ENCODE measurements at regions not wholly inside any gene's neighbourhood (a gene's known extent, or its start where the extent isn't known, plus 50 kb on each side); places are given as distances from the start of the nearest gene placed in this dataset.

DNA sequence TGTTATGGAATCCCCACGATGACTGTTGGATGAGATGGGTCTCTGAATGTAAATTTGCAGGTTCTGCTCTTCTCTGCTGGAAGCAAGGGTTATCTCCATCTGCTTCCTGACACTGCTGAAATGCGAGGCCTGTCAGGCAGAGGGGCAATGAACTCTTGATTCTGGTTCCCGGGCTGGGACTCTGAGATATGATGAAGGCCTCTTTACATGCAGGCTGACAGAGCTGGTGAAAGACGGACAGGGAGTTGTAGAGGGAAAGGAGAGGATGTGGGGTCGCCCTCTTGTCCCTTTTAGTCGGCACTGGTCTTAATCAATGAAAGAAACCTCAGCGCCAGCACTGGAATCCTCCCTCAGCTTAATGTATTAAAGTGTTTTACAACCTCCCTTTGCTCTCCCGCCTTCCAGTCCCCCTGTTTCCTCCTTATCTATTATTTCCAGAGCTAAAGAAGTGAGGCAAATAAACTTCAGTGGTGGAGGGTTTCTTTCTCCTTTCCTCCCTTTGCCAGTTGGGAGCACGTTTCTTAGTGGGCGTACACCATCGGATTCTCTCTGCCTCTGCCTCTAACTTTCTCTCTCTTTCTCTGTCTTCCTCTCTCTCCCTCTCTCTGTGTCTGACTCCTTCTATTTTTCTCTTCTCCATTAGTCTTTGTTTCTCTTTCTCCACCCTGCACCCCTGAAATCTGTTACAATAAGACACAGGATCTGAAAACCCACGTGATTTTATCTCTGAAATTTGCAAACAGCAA, 145.6 kb downstream of the BAMBI start (continued):
- TF ChIP-seq HMGXB4 (CRISPR knock-in tag; IDR thresholded peaks at IDR 0.05) = no peak
- no peak for TF ChIP-seq KLF13 (tag; IDR thresholded peaks at IDR 0.05; ENCODE audit: borderline replicate concordance, low read depth)
- TF ChIP-seq, protein P1, sequence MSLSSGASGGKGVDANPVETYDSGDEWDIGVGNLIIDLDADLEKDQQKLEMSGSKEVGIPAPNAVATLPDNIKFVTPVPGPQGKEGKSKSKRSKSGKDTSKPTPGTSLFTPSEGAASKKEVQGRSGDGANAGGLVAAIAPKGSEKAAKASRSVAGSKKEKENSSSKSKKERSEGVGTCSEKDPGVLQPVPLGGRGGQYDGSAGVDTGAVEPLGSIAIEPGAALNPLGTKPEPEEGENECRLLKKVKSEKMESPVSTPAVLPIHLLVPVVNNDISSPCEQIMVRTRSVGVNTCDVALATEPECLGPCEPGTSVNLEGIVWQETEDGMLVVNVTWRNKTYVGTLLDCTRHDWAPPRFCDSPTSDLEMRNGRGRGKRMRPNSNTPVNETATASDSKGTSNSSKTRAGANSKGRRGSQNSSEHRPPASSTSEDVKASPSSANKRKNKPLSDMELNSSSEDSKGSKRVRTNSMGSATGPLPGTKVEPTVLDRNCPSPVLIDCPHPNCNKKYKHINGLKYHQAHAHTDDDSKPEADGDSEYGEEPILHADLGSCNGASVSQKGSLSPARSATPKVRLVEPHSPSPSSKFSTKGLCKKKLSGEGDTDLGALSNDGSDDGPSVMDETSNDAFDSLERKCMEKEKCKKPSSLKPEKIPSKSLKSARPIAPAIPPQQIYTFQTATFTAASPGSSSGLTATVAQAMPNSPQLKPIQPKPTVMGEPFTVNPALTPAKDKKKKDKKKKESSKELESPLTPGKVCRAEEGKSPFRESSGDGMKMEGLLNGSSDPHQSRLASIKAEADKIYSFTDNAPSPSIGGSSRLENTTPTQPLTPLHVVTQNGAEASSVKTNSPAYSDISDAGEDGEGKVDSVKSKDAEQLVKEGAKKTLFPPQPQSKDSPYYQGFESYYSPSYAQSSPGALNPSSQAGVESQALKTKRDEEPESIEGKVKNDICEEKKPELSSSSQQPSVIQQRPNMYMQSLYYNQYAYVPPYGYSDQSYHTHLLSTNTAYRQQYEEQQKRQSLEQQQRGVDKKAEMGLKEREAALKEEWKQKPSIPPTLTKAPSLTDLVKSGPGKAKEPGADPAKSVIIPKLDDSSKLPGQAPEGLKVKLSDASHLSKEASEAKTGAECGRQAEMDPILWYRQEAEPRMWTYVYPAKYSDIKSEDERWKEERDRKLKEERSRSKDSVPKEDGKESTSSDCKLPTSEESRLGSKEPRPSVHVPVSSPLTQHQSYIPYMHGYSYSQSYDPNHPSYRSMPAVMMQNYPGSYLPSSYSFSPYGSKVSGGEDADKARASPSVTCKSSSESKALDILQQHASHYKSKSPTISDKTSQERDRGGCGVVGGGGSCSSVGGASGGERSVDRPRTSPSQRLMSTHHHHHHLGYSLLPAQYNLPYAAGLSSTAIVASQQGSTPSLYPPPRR (CRISPR knock-in tag; IDR thresholded peaks at IDR 0.05; ENCODE audit: borderline replicate concordance) = no peak
- TF ChIP-seq CREM (IDR thresholded peaks at IDR 0.05; ENCODE audit: low read depth) = no peak; the same call in 1 of the 2 replicates
- no peak for TF ChIP-seq TRIM28 (IDR thresholded peaks at IDR 0.05)
- no peak; the same call in 1 of the 2 replicates for TF ChIP-seq PHF21A (IDR thresholded peaks at IDR 0.05; ENCODE audit: borderline replicate concordance, low read depth)
- TF ChIP-seq RBFOX2 (IDR thresholded peaks at IDR 0.05; ENCODE audit: low read depth, low read length) = peak; percentile 55
- peak; percentile 31; the same call in 1 of the 2 replicates for TF ChIP-seq ZEB2 (IDR thresholded peaks at IDR 0.05)
- no peak for TF ChIP-seq CEBPG (CRISPR knock-in tag; IDR thresholded peaks at IDR 0.05)
- TF ChIP-seq CEBPG (tag; conservative IDR thresholded peaks at IDR 0.05 in 1 of 2, IDR thresholded peaks at IDR 0.05 in 1 of 2) = no peak
- no peak for TF ChIP-seq NCOA4 (IDR thresholded peaks at IDR 0.05; ENCODE audit: partially characterized antibody)
- TF ChIP-seq, protein P2, sequence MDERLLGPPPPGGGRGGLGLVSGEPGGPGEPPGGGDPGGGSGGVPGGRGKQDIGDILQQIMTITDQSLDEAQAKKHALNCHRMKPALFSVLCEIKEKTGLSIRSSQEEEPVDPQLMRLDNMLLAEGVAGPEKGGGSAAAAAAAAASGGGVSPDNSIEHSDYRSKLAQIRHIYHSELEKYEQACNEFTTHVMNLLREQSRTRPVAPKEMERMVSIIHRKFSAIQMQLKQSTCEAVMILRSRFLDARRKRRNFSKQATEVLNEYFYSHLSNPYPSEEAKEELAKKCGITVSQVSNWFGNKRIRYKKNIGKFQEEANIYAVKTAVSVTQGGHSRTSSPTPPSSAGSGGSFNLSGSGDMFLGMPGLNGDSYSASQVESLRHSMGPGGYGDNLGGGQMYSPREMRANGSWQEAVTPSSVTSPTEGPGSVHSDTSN (CRISPR knock-in tag; IDR thresholded peaks at IDR 0.05; ENCODE audit: low read depth) = no peak
- TF ChIP-seq, protein P2 (tag; conservative IDR thresholded peaks at IDR 0.05; ENCODE audit: low read depth) = peak; percentile 68
- no peak for TF ChIP-seq HNRNPUL1 (IDR thresholded peaks at IDR 0.05; ENCODE audit: low read length)
- TF ChIP-seq, protein P3, sequence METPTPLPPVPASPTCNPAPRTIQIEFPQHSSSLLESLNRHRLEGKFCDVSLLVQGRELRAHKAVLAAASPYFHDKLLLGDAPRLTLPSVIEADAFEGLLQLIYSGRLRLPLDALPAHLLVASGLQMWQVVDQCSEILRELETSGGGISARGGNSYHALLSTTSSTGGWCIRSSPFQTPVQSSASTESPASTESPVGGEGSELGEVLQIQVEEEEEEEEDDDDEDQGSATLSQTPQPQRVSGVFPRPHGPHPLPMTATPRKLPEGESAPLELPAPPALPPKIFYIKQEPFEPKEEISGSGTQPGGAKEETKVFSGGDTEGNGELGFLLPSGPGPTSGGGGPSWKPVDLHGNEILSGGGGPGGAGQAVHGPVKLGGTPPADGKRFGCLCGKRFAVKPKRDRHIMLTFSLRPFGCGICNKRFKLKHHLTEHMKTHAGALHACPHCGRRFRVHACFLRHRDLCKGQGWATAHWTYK (CRISPR knock-in tag; IDR thresholded peaks at IDR 0.05) = 0 out of 2 replicates have a peak, but pooled peaks have one; percentile 3
- peak; percentile 72 for TF ChIP-seq HLTF (IDR thresholded peaks at IDR 0.05)
- no peak for TF ChIP-seq POLR3G (IDR thresholded peaks at IDR 0.05; ENCODE audit: extremely low read depth, insufficient read length, insufficient replicate concordance)
- no peak for TF ChIP-seq SIX5 (IDR thresholded peaks at IDR 0.05; ENCODE audit: borderline replicate concordance in 1 of 2, insufficient read depth in 1 of 2, low read depth in 1 of 2, low read length in 2 of 2)
